Right atrium auricular region (tissue), 2 donors: ENCODE measurements at regions not wholly inside any gene's neighbourhood (a gene's known extent, or its start where the extent isn't known, plus 50 kb on each side); places are given as distances from the start of the nearest gene placed in this dataset.

ENCODE experiments used
- DNase-seq: peaks from one replicate; pipeline ENCODE4 v3.0.0-alpha.2; 2019; ENCODE audit warnings: low spot score
- H3K27ac ChIP-seq, 2 donors: fragments of 200-600 bp; sonication (generic); 1 replicate in 1 of 2; 2 replicates in 1 of 2; pipeline ENCODE4 v1.5.1; 2016 to 2019
- H3K27me3 ChIP-seq, 2 donors: fragments of 200-600 bp; sonication (generic); one replicate each; pipeline versions ENCODE4 v1.5.1 to v1.6.0; 2017 to 2019
- H3K36me3 ChIP-seq: fragments of 200-600 bp; sonication (generic); one replicate; pipeline ENCODE4 v1.5.1; 2016
- H3K4me1 ChIP-seq, 2 donors: fragments of 200-600 bp; sonication (generic); one replicate each; pipeline versions ENCODE4 v1.5.1 to v1.6.0; 2017 to 2019
- H3K4me3 ChIP-seq, 2 donors: fragments of 200-600 bp; sonication (generic); 1 replicate in 1 of 2; 2 replicates in 1 of 2; pipeline ENCODE4 v1.5.1; 2017 to 2019; ENCODE audit warnings: mild to moderate bottlenecking in 1 of 2, moderate library complexity in 1 of 2
- H3K9me3 ChIP-seq, 2 donors: fragments of 200-600 bp; sonication (generic); one replicate each; pipeline ENCODE4 v1.5.1; 2019
- TF ChIP-seq, protein P1 (sequence below), 2 donors: fragments of 200-600 bp; sonication (generic); IDR thresholded peaks; one replicate each; pipeline ENCODE4 v1.5.1; 2019; ENCODE audit warnings: antibody characterized with exemption in 2 of 2

DNA sequence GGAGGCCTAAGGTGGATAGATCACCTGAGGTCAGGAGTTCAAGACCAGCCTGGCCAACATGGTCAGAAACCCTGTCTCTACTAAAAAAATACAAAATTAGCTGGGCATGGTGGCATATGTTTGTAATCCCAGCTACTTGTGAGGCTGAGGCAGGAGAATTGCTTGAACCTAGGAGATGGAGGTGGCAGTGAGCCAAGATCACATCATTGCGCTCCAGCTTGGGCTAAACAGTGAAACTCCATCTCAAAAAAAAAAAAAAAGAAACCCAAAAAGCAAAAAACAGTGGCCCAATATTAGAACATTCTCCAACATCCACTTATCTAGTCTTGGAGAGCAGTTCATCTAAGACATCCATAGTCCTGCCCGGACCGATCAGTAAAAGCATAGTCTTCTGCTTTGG, 260.4 kb downstream of the MREG start:
- DNase-seq = no peak
- no peaks in the 10 kb centered on the region for H3K9me3 ChIP-seq
- peaks cover 0 to 24% of the 10 kb centered on the region in 2 donors for H3K4me1 ChIP-seq
- no peaks in the 10 kb centered on the region for H3K36me3 ChIP-seq
- H3K4me3 ChIP-seq = no peak overlapping the region
- TF ChIP-seq, protein P1, sequence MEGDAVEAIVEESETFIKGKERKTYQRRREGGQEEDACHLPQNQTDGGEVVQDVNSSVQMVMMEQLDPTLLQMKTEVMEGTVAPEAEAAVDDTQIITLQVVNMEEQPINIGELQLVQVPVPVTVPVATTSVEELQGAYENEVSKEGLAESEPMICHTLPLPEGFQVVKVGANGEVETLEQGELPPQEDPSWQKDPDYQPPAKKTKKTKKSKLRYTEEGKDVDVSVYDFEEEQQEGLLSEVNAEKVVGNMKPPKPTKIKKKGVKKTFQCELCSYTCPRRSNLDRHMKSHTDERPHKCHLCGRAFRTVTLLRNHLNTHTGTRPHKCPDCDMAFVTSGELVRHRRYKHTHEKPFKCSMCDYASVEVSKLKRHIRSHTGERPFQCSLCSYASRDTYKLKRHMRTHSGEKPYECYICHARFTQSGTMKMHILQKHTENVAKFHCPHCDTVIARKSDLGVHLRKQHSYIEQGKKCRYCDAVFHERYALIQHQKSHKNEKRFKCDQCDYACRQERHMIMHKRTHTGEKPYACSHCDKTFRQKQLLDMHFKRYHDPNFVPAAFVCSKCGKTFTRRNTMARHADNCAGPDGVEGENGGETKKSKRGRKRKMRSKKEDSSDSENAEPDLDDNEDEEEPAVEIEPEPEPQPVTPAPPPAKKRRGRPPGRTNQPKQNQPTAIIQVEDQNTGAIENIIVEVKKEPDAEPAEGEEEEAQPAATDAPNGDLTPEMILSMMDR (IDR thresholded peaks at IDR 0.05) = no peak
- no peaks in the 10 kb centered on the region for H3K27me3 ChIP-seq
- no peak overlapping the region for H3K27ac ChIP-seq

DNA sequence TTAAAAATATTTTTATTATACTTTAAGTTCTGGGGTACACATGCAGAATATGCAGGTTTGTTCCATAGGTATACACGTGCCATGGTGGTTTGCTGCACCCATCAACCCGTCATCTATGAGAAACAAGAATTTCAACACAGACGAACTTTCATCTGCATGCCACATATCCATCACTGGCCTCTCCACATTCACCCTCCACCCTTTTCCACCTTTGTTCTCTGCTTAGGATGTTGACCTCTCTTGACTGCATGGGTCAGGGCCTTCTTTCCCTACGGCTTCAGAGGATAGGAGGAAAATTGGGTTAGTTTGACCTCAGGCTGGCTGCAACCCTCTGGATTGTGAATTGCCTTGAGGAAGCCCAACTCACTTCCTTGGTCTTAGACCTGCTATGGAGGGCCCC, 260.9 kb downstream of the MREG start:
- no peaks in the 10 kb centered on the region for H3K27me3 ChIP-seq
- DNase-seq = no peak
- H3K36me3 ChIP-seq = no peaks in the 10 kb centered on the region
- H3K4me3 ChIP-seq = no peak overlapping the region
- TF ChIP-seq, protein P1 (IDR thresholded peaks at IDR 0.05) = no peak
- no peaks in the 10 kb centered on the region for H3K9me3 ChIP-seq
- peaks cover 0 to 29% of the 10 kb centered on the region in 2 donors for H3K4me1 ChIP-seq
- H3K27ac ChIP-seq = no peak overlapping the region

DNA sequence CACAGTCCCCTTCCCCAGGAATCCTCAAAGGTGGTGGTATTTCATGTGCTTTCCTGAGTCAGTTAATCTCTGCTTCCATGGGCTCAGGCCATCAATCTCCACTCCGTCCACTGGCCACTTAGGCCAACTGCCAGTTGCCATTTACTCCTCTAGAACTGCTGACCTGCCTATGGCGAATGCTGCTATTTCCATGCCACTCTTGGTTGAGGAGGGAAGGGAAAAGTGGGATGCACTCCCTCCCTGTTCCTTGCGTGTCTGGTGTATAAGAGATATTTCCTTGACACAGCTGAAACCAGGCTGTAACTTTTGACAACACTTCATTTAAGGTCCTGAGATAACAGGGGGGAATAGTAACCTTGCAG, 261.5 kb downstream of the MREG start:
- Histone ChIP-seq H3K4me3 (no peak overlapping the region), H3K27ac (no peak overlapping the region), H3K4me1 (peaks cover 0 to 29% of the 10 kb centered on the region in 2 donors), H3K36me3 (no peaks in the 10 kb centered on the region), H3K27me3 (no peaks in the 10 kb centered on the region), H3K9me3 (no peaks in the 10 kb centered on the region)
- no peak for DNase-seq
- TF ChIP-seq, protein P1 (IDR thresholded peaks at IDR 0.05) = no peak

DNA sequence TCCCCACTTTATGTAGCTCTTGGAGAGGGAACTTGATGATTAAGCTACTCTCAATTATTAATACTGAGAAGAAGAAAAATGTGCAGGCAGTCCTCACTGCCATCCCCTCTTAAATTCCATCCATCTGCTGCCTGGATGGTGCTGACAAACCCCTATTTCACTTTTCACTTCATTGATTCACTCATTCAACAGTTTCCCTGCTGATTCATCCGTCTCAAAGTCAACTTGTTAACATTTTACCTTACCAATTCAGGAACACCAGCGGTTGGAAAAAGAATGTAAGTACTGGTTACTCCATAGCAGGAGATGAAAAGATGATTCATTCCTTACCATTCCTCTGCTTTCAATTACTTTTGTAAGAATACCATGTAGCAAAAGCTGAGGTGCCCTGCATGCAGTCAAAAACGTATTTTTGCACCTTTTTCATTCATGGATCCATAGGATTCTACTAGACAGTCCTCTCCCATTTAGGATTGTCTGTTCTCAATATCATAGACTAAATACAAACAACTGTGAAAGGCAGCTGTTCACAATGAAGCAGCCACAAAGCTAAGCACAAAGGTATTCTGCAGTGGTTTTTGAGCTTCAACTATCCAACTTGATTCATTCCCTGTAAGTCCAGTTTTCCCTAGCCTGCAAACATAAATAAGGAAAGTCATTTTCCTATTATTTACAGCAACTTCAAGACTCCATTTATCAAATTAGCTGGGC, 262.0 kb downstream of the MREG start:
- DNase-seq = no peak
- no peak overlapping the region for H3K4me3 ChIP-seq
- peaks cover 0 to 29% of the 10 kb centered on the region in 2 donors for H3K4me1 ChIP-seq
- no peaks in the 10 kb centered on the region for H3K36me3 ChIP-seq
- H3K27ac ChIP-seq = no peak overlapping the region
- TF ChIP-seq, protein P1 (IDR thresholded peaks at IDR 0.05) = no peak
- no peaks in the 10 kb centered on the region for H3K9me3 ChIP-seq
- H3K27me3 ChIP-seq = no peaks in the 10 kb centered on the region

DNA sequence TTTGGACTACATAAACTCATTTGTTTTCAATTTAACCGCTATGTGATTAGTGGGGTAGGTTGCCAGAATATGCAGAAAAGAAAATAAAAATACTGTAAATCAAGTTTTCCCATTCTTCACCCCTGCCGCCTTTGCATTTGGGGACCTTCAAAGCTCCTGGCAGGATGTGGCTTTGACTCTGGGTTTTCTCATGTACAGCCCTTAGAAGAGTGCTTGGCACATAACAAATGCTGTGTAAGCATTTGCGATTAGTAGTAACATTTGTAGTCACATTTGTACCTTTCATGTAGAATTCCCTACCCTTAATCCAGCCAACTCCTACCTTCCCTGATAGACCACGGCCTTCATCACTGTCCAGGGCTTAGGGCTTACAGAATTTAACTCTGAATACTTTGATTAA, 262.6 kb downstream of the MREG start:
- Histone ChIP-seq H3K4me3 (no peak overlapping the region), H3K9me3 (no peaks in the 10 kb centered on the region), H3K27ac (no peak overlapping the region), H3K36me3 (no peaks in the 10 kb centered on the region), H3K4me1 (peaks cover 0 to 29% of the 10 kb centered on the region in 2 donors), H3K27me3 (no peaks in the 10 kb centered on the region)
- TF ChIP-seq, protein P1 (IDR thresholded peaks at IDR 0.05) = no peak
- DNase-seq = no peak
